K562 (cell line): ENCODE measurements at regions not wholly inside any gene's neighbourhood (a gene's known extent, or its start where the extent isn't known, plus 50 kb on each side); places are given as distances from the start of the nearest gene placed in this dataset.

ENCODE experiments used
- ATAC-seq: fragments of 200-7000 bp; cut with Tn5 transposase; 3 replicates; pipeline ENCODE4 v1.9.1; 2020; ENCODE audit warnings: moderate library complexity
- BruUV-seq: library from RNA; stranded (reverse); fragments of 400-500 nt; replicated peaks from 2 replicates; lab custom pipeline; 2021; lab: Mats Ljungman, UMichigan
- CTCF ChIA-PET: fragments of 300-600 bp; formaldehyde crosslinking; extraction: SDS; loops from one replicate; lab custom pipeline; 2021; ENCODE audit warnings: low intra/inter-chr PET ratio; lab: Yijun Ruan, JAX
- POLR2A ChIA-PET: fragments of 300-600, 350-650 bp; sonication (Branson Sonifier 250); formaldehyde crosslinking; extraction: SDS; loops from one replicate; lab custom pipeline; 2021; ENCODE audit warnings: antibody characterized with exemption, inconsistent platforms; lab: Yijun Ruan, JAX
- DNase-seq, 4 experiments: peaks; one replicate each; pipeline versions ENCODE4 v3.0.0 to v3.0.0-alpha.2; 2011 to 2018; ENCODE audit warnings: low spot score in 3 of 4, mixed read lengths in 3 of 4; ENCODE audit errors: extremely low read depth in 1 of 4
- FAIRE-seq: peaks from 2 replicates; lab custom pipeline; 2011; peaks lifted over from hg19 to GRCh38; lab: Jason Lieb, UNC
- H2AFZ ChIP-seq: 2 replicates; pipeline ENCODE4 v1.6.0; 2011; ENCODE audit warnings: low read depth, low read length, control low read depth, inconsistent platforms
- H3K27ac ChIP-seq: fragments of 200-600 bp; 3 replicates; pipeline ENCODE4 v1.8.0; 2011; ENCODE audit warnings: low read depth, mild to moderate bottlenecking, control low read depth, inconsistent platforms, low read length, moderate library complexity, mixed read lengths; ENCODE audit errors: extremely low read depth
- H3K27me3 ChIP-seq, 2 experiments: fragments of 300-600 bp in 1 of 2; 2 replicates in 1 of 2; 3 replicates in 1 of 2; pipeline versions ENCODE4 v1.6.0 to v1.8.0; 2011; ENCODE audit warnings: inconsistent platforms in 2 of 2, low read length in 2 of 2, mild to moderate bottlenecking in 1 of 2, mixed read lengths in 1 of 2, moderate library complexity in 1 of 2; ENCODE audit not compliant: control insufficient read depth in 2 of 2, insufficient read depth in 2 of 2
- H3K36me3 ChIP-seq: fragments of 300-600 bp; 3 replicates; pipeline ENCODE4 v1.8.0; 2011; ENCODE audit warnings: mild to moderate bottlenecking, low read length, inconsistent platforms; ENCODE audit not compliant: control insufficient read depth, insufficient read depth
- H3K4me1 ChIP-seq, 2 experiments: fragments of 200-600 bp in 1 of 2; replicated peaks in 1 of 2; 2 replicates in 1 of 2; 3 replicates in 1 of 2; pipeline versions ENCODE4 v1.5.1 to v1.8.0; 2011; ENCODE audit warnings: inconsistent platforms in 2 of 2, low read length in 2 of 2, mild to moderate bottlenecking in 1 of 2, mixed read lengths in 1 of 2, moderate library complexity in 1 of 2; ENCODE audit not compliant: control insufficient read depth in 2 of 2, insufficient read depth in 2 of 2
- H3K4me2 ChIP-seq: 2 replicates; pipeline ENCODE4 v1.6.1; 2011; ENCODE audit warnings: low read length, control low read depth, inconsistent platforms, mixed read lengths; ENCODE audit not compliant: insufficient read depth
- H3K4me3 ChIP-seq: fragments of 200-600 bp; sonication (generic), shearing (Covaris generic); 2 replicates; pipeline ENCODE4 v1.5.1; 2016; ENCODE audit warnings: control low read depth, inconsistent platforms
- H3K79me2 ChIP-seq: fragments of 200-600 bp; 3 replicates; pipeline ENCODE4 v1.8.0; 2011; ENCODE audit warnings: low read length, inconsistent platforms; ENCODE audit not compliant: control insufficient read depth, insufficient read depth
- H3K9ac ChIP-seq, 2 experiments: 2 replicates each; pipeline versions ENCODE4 v1.6.0 to v1.6.1; 2011; ENCODE audit warnings: low read depth in 2 of 2, low read length in 2 of 2, control low read depth in 1 of 2, inconsistent platforms in 1 of 2, mild to moderate bottlenecking in 1 of 2, mixed read lengths in 1 of 2; ENCODE audit not compliant: insufficient read depth in 1 of 2
- H3K9me1 ChIP-seq: one replicate; pipeline ENCODE4 v1.6.0; 2011; ENCODE audit warnings: inconsistent platforms, mild to moderate bottlenecking, low read length, moderate library complexity; ENCODE audit not compliant: control insufficient read depth, insufficient read depth
- H3K9me3 ChIP-seq: replicated peaks from 2 replicates; pipeline ENCODE4 v1.5.1; 2011; ENCODE audit warnings: low read depth, low read length, inconsistent platforms; ENCODE audit not compliant: control insufficient read depth, insufficient read depth
- H4K20me1 ChIP-seq: replicated peaks from 2 replicates; pipeline ENCODE4 v1.6.1; 2011; ENCODE audit warnings: low read length, inconsistent platforms, mixed read lengths; ENCODE audit not compliant: control insufficient read depth, insufficient read depth
- CAMTA2 ChIP-seq: fragments of 250-450 bp; sonication (Bioruptor Pico); conservative IDR thresholded peaks from 2 replicates; pipeline ENCODE4 v1.5.1; 2022
- CBFA2T3 ChIP-seq: fragments of 450-650 bp; IDR thresholded peaks from 2 replicates; pipeline ENCODE4 v1.6.1; 2017
- CREM ChIP-seq: IDR thresholded peaks from 2 replicates; pipeline ENCODE4 v1.6.1; 2014; ENCODE audit warnings: antibody characterized with exemption, low read depth
- DACH1 ChIP-seq: fragments of 450-650 bp; IDR thresholded peaks from 2 replicates; pipeline ENCODE4 v1.6.1; 2018; ENCODE audit not compliant: partially characterized antibody
- HNRNPK ChIP-seq: fragments of 200-400 bp; formaldehyde crosslinking; IDR thresholded peaks from one replicate; pipeline ENCODE4 v1.6.1; 2018; ENCODE audit warnings: mild to moderate bottlenecking, low read depth, low read length; ENCODE audit not compliant: poor library complexity, severe bottlenecking
- MCM3 ChIP-seq: fragments of 450-650 bp; IDR thresholded peaks from 2 replicates; pipeline ENCODE4 v1.6.1; 2016
- TSC22D4 ChIP-seq: fragments of 450-650 bp; IDR thresholded peaks from 2 replicates; pipeline ENCODE4 v1.6.1; 2016; ENCODE audit warnings: missing genetic modification characterization, missing biosample characterization, control low read depth
- ZKSCAN3 ChIP-seq: fragments of 250-450 bp; sonication (Bioruptor Pico); IDR thresholded peaks from 2 replicates; pipeline ENCODE4 v1.4.0; 2020
- WGBS: fragments of 100-300 bp; shearing (Covaris generic); methylation state at CpG from one replicate; pipeline ENCODE4 v1.1.6; 2016; ENCODE audit warnings: low coverage, mixed read lengths; ENCODE audit not compliant: insufficient coverage; ENCODE audit errors: missing lambda C conversion rate; 5-methylcytosine and 5-hydroxymethylcytosine counted together
- in situ Hi-C: fragments of 300-500 bp; cut with MboI; formaldehyde crosslinking; loops from 4 replicates; pipeline ENCODE4 v1.15.0; 2018; ENCODE audit warnings: inconsistent platforms, mixed read lengths
- intact Hi-C: fragments of 100-400 bp; cut with micrococcal nuclease; formaldehyde crosslinking; loops from 2 replicates; pipeline ENCODE4 v1.14.2; 2022
- TF ChIP-seq, protein P1 (sequence below): IDR thresholded peaks from 2 replicates; pipeline ENCODE4 v1.6.1; 2011; ENCODE audit warnings: borderline replicate concordance, low read depth, mild to moderate bottlenecking, moderate library complexity, low read length; ENCODE audit not compliant: insufficient read depth, poor library complexity, severe bottlenecking
- TF ChIP-seq, protein P2 (sequence below): fragments of 250-450 bp; sonication (Bioruptor Pico); IDR thresholded peaks from 2 replicates; pipeline ENCODE4 v1.5.0; 2020; ENCODE audit warnings: mild to moderate bottlenecking, borderline replicate concordance

DNA sequence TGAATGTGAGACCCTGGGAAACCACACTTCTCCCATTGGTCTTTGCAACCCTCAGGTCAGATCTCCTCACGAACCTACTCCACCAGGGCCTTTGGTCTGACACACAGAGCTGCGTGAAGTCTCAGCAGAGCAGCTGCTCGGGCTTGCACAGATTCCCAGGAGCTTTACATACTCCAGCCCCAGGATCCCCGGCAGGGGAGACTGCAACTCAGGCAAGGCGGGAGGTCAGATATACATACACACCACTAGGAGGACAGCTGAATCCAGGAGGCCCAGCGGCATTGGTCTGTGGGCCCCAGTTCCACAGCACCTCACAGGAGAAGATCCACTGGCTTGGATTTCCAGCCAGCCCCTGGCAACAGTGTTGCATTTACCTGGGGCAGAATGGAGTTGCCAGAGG is 239.2 kb downstream of the GPAM start (continued):
- TF ChIP-seq TSC22D4 (tag) (no peak), HNRNPK (no peak), ZKSCAN3 (CRISPR knock-in tag) (no peak), CAMTA2 (no peak), MCM3 (no peak), DACH1 (no peak), CBFA2T3 (no peak)
- TF ChIP-seq, protein P1, sequence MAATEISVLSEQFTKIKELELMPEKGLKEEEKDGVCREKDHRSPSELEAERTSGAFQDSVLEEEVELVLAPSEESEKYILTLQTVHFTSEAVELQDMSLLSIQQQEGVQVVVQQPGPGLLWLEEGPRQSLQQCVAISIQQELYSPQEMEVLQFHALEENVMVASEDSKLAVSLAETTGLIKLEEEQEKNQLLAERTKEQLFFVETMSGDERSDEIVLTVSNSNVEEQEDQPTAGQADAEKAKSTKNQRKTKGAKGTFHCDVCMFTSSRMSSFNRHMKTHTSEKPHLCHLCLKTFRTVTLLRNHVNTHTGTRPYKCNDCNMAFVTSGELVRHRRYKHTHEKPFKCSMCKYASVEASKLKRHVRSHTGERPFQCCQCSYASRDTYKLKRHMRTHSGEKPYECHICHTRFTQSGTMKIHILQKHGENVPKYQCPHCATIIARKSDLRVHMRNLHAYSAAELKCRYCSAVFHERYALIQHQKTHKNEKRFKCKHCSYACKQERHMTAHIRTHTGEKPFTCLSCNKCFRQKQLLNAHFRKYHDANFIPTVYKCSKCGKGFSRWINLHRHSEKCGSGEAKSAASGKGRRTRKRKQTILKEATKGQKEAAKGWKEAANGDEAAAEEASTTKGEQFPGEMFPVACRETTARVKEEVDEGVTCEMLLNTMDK: no peak

DNA sequence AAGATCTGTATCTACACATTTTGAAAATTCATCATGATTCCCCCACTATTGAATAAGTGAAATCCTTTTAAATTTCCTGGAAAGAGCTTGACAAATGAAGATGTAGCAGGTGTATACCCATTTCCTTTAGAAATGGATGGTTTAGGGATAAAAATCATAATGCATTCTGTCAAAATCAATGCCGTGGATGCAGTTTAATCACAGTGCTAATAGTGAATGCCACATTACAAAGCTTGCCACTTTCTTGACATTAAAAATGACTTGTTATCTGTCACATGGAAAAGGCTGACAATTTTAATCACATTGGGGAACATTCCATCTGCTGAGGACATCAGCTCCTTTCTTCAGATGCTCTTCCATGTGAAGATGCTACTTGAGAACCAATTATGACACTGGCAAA is 229.6 kb downstream of the GPAM start:
- CTCF ChIA-PET: no interaction called here
- intact Hi-C loops (no loop called here), in situ Hi-C loops (no loop called here)
- BruUV-seq: no TSS peak
- Histone ChIP-seq H3K27me3 (no peaks in the 10 kb centered on the region), H3K9me3 (no peaks in the 10 kb centered on the region), H4K20me1 (no peaks in the 10 kb centered on the region), H3K27ac (no peak overlapping the region), H3K9me1 (no peaks in the 10 kb centered on the region), H3K9ac (no peak overlapping the region), H3K36me3 (no peaks in the 10 kb centered on the region), H3K4me1 (no peaks in the 10 kb centered on the region)
- no peak for FAIRE-seq
- 0% methylated on average over 1 of the region's 1 CpG for WGBS
- TF ChIP-seq, protein P2, sequence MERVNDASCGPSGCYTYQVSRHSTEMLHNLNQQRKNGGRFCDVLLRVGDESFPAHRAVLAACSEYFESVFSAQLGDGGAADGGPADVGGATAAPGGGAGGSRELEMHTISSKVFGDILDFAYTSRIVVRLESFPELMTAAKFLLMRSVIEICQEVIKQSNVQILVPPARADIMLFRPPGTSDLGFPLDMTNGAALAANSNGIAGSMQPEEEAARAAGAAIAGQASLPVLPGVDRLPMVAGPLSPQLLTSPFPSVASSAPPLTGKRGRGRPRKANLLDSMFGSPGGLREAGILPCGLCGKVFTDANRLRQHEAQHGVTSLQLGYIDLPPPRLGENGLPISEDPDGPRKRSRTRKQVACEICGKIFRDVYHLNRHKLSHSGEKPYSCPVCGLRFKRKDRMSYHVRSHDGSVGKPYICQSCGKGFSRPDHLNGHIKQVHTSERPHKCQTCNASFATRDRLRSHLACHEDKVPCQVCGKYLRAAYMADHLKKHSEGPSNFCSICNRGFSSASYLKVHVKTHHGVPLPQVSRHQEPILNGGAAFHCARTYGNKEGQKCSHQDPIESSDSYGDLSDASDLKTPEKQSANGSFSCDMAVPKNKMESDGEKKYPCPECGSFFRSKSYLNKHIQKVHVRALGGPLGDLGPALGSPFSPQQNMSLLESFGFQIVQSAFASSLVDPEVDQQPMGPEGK: no peak
- TF ChIP-seq CREM: no peak
- TF ChIP-seq, all 486 proteins: peak for 0
- POLR2A ChIA-PET: no interaction called here
- Histone ChIP-seq H3K79me2 (no peaks in the 10 kb centered on the region), H3K4me3 (no peak overlapping the region), H2AFZ (no peak overlapping the region), H3K4me2 (no peak overlapping the region)
- no peak for DNase-seq
- no peak for ATAC-seq
